Breast epithelium (tissue), 4 donors: ENCODE measurements at regions not wholly inside any gene's neighbourhood (a gene's known extent, or its start where the extent isn't known, plus 50 kb on each side); places are given as distances from the start of the nearest gene placed in this dataset.

ENCODE experiments used
- DNase-seq, 2 donors: peaks; one replicate each; pipeline ENCODE4 v3.0.0-alpha.2; 2019; ENCODE audit warnings: low spot score in 2 of 2
- H3K27ac ChIP-seq, 2 donors: fragments of 200-600 bp; sonication (generic) in 1 of 2; one replicate each; pipeline ENCODE4 v1.5.1; 2016 to 2019; ENCODE audit warnings: mild to moderate bottlenecking in 1 of 2
- H3K27me3 ChIP-seq, 2 donors: fragments of 200-600 bp; sonication (generic) in 1 of 2; one replicate each; pipeline versions ENCODE4 v1.5.1 to v1.6.0; 2017 to 2019; ENCODE audit warnings: control low read depth in 1 of 2, mild to moderate bottlenecking in 1 of 2
- H3K36me3 ChIP-seq: fragments of 200-600 bp; one replicate; pipeline ENCODE4 v1.5.1; 2019
- H3K4me1 ChIP-seq, 2 donors: fragments of 200-600 bp; sonication (generic); one replicate each; pipeline ENCODE4 v1.5.1; 2016 to 2019; ENCODE audit warnings: control low read depth in 1 of 2
- H3K4me3 ChIP-seq, 3 donors: fragments of 200-600 bp; sonication (generic); 1 replicate in 2 of 3; 2 replicates in 1 of 3; pipeline ENCODE4 v1.5.1; 2016 to 2019; ENCODE audit warnings: mild to moderate bottlenecking in 3 of 3, moderate library complexity in 2 of 3
- H3K9me3 ChIP-seq, 2 donors: fragments of 200-600 bp; sonication (generic) in 1 of 2; one replicate each; pipeline ENCODE4 v1.5.1; 2016 to 2019; ENCODE audit warnings: control low read depth in 1 of 2
- CTCF ChIP-seq, 3 donors: fragments of 450-650 bp; IDR thresholded peaks; one replicate each; pipeline ENCODE4 v1.5.1; 2016 to 2017; ENCODE audit warnings: antibody characterized with exemption in 3 of 3, mild to moderate bottlenecking in 3 of 3, moderate library complexity in 3 of 3
- POLR2A ChIP-seq: fragments of 450-650 bp; IDR thresholded peaks from one replicate; pipeline ENCODE4 v1.6.1; 2016; ENCODE audit warnings: antibody characterized with exemption, mild to moderate bottlenecking, moderate library complexity
- POLR2AphosphoS5 ChIP-seq, 3 donors: sonication (generic); formaldehyde crosslinking; IDR thresholded peaks; one replicate each; pipeline ENCODE4 v1.6.1; 2017; ENCODE audit warnings: antibody characterized with exemption in 3 of 3
- intact Hi-C: fragments of 100-400 bp; cut with DNase I; formaldehyde crosslinking; loops from one replicate; pipeline ENCODE4 v1.15.1; 2023; ENCODE audit warnings: low total_unique reads

- DNase-seq, result no peak
- intact Hi-C loops, result no loop called here
- Histone ChIP-seq H3K4me1 (no peaks in the 10 kb centered on the region), H3K4me3 (no peak overlapping the region), H3K36me3 (no peaks in the 10 kb centered on the region), H3K27me3 (no peaks in the 10 kb centered on the region), H3K9me3 (no peaks in the 10 kb centered on the region), H3K27ac (no peak overlapping the region)
- TF ChIP-seq POLR2A (no peak), CTCF (IDR thresholded peaks at IDR 0.05) (no peak), POLR2AphosphoS5 (IDR thresholded peaks at IDR 0.05) (no peak)
Observed at GRCh38 chr5:167736992-167737391, 554.5 kb upstream of the WWC1 start.

GRCh38 chr5:167743695-167744464 is 547.6 kb upstream of the WWC1 start:
- no peaks in the 10 kb centered on the region for H3K4me1 ChIP-seq
- H3K27ac ChIP-seq, result peak overlapping the region in 1 of 2 donors; percentile 22
- H3K27me3 ChIP-seq, result no peaks in the 10 kb centered on the region
- no peak for DNase-seq
- no peaks in the 10 kb centered on the region for H3K36me3 ChIP-seq
- no peaks in the 10 kb centered on the region for H3K9me3 ChIP-seq
- TF ChIP-seq POLR2A (no peak), CTCF (IDR thresholded peaks at IDR 0.05) (no peak), POLR2AphosphoS5 (IDR thresholded peaks at IDR 0.05) (no peak)
- no peak overlapping the region for H3K4me3 ChIP-seq
- intact Hi-C loops, result no loop called here

- H3K36me3 ChIP-seq, result no peaks in the 10 kb centered on the region
- no peaks in the 10 kb centered on the region for H3K4me1 ChIP-seq
- no peaks in the 10 kb centered on the region for H3K27me3 ChIP-seq
- TF ChIP-seq POLR2A (no peak), POLR2AphosphoS5 (IDR thresholded peaks at IDR 0.05) (no peak), CTCF (IDR thresholded peaks at IDR 0.05) (no peak)
- no peak for DNase-seq
- H3K4me3 ChIP-seq, result no peak overlapping the region
- intact Hi-C loops, result no loop called here
- no peak overlapping the region for H3K27ac ChIP-seq
- H3K9me3 ChIP-seq, result no peaks in the 10 kb centered on the region
Observed at GRCh38 chr5:167745868-167746267, 545.6 kb upstream of the WWC1 start.

GRCh38 chr5:167750586-167750985 is 540.9 kb upstream of the WWC1 start:
- no peak for DNase-seq
- H3K4me1 ChIP-seq, result no peaks in the 10 kb centered on the region
- no peak for TF ChIP-seq POLR2A
- no peak for TF ChIP-seq POLR2AphosphoS5 (IDR thresholded peaks at IDR 0.05)
- no peak for TF ChIP-seq CTCF (IDR thresholded peaks at IDR 0.05)
- no peaks in the 10 kb centered on the region for H3K27me3 ChIP-seq
- H3K9me3 ChIP-seq, result no peaks in the 10 kb centered on the region
- H3K4me3 ChIP-seq, result no peak overlapping the region
- intact Hi-C loops, result no loop called here
- no peaks in the 10 kb centered on the region for H3K36me3 ChIP-seq
- no peak overlapping the region for H3K27ac ChIP-seq

- H3K4me3 ChIP-seq, result no peak overlapping the region
- TF ChIP-seq CTCF (IDR thresholded peaks at IDR 0.05), result no peak
- TF ChIP-seq POLR2A, result no peak
- TF ChIP-seq POLR2AphosphoS5 (IDR thresholded peaks at IDR 0.05), result no peak
- intact Hi-C loops, result no loop called here
- no peak overlapping the region for H3K27ac ChIP-seq
- no peaks in the 10 kb centered on the region for H3K27me3 ChIP-seq
- DNase-seq, result no peak
- no peaks in the 10 kb centered on the region for H3K4me1 ChIP-seq
- no peaks in the 10 kb centered on the region for H3K9me3 ChIP-seq
- H3K36me3 ChIP-seq, result no peaks in the 10 kb centered on the region
Observed at GRCh38 chr5:167752936-167753335, 538.5 kb upstream of the WWC1 start.
